A673 (cell line): ENCODE measurements at regions not wholly inside any gene's neighbourhood (a gene's known extent, or its start where the extent isn't known, plus 50 kb on each side); places are given as distances from the start of the nearest gene placed in this dataset.
"Not testable (repeated sequence)": the region's sequence is repeated elsewhere in the genome, so short reads cannot be mapped to it uniquely, and the experiment has no call there.

Experiments used
- BruUV-seq: library from RNA; stranded (reverse); fragments of 400-500 nt; replicated peaks from 2 replicates; lab custom pipeline; 2021; lab: Mats Ljungman, UMichigan
- CTCF ChIA-PET: fragments of 300-600 bp; sonication (Branson Sonifier 250); formaldehyde crosslinking; loops from one replicate; lab custom pipeline; 2022; ENCODE audit warnings: antibody characterized with exemption; lab: Charles Lee
- POLR2A ChIA-PET: fragments of 300-600 bp; sonication (Branson Sonifier 250); formaldehyde crosslinking; loops from one replicate; lab custom pipeline; 2022; ENCODE audit warnings: antibody characterized with exemption; ENCODE audit not compliant: low non-redundant PET; lab: Charles Lee
- DNase-seq: peaks from one replicate; pipeline ENCODE4 v3.0.0-alpha.2; 2015; ENCODE audit warnings: low spot score
- H3K27ac ChIP-seq: fragments of 200-600 bp; sonication (generic); 2 replicates; pipeline ENCODE4 v1.5.1; 2016; ENCODE audit warnings: mixed run types, low read depth, mild to moderate bottlenecking, mixed read lengths, antibody characterized with exemption, low read length; ENCODE audit not compliant: poor library complexity, severe bottlenecking
- H3K27me3 ChIP-seq: fragments of 200-600 bp; sonication (generic); replicated peaks from 2 replicates; pipeline ENCODE4 v1.6.1; 2017; ENCODE audit warnings: mixed run types, low read depth, mild to moderate bottlenecking, mixed read lengths, antibody characterized with exemption, low read length; ENCODE audit not compliant: insufficient read depth, poor library complexity
- H3K36me3 ChIP-seq: fragments of 200-600 bp; sonication (generic); 2 replicates; pipeline ENCODE4 v1.6.1; 2016; ENCODE audit warnings: mixed run types, mild to moderate bottlenecking, mixed read lengths, antibody characterized with exemption, low read length; ENCODE audit not compliant: insufficient read depth, poor library complexity, severe bottlenecking
- H3K4me1 ChIP-seq: fragments of 200-600 bp; sonication (generic); 2 replicates; pipeline ENCODE4 v1.6.1; 2017; ENCODE audit warnings: mixed run types, mild to moderate bottlenecking, mixed read lengths, antibody characterized with exemption, low read length; ENCODE audit not compliant: insufficient read depth, poor library complexity, severe bottlenecking
- H3K4me3 ChIP-seq: fragments of 200-600 bp; sonication (generic); 2 replicates; pipeline ENCODE4 v1.5.1; 2016; ENCODE audit warnings: low read depth, mixed run types, mild to moderate bottlenecking, mixed read lengths, low read length; ENCODE audit not compliant: poor library complexity, severe bottlenecking
- H3K9me3 ChIP-seq: fragments of 200-600 bp; sonication (generic); 2 replicates; pipeline ENCODE4 v1.6.1; 2016; ENCODE audit warnings: mixed run types, low read depth, mild to moderate bottlenecking, mixed read lengths, antibody characterized with exemption, low read length; ENCODE audit not compliant: poor library complexity, severe bottlenecking
- EZH2 ChIP-seq: fragments of 200-600 bp; sonication (generic); IDR thresholded peaks from 2 replicates; pipeline ENCODE4 v1.6.1; 2017; ENCODE audit warnings: borderline replicate concordance, low read depth, mild to moderate bottlenecking, mixed read lengths, antibody characterized with exemption, low read length; ENCODE audit not compliant: poor library complexity, severe bottlenecking
- intact Hi-C: fragments of 100-400 bp; cut with micrococcal nuclease; formaldehyde crosslinking; loops from one replicate; pipeline ENCODE4 v1.10.0; 2022; ENCODE audit not compliant: unreplicated experiment
- TF ChIP-seq, protein P1 (sequence below): fragments of 300-800, 200-600 bp; sonication (generic); conservative IDR thresholded peaks from 2 replicates; pipeline ENCODE4 v1.5.1; 2017; ENCODE audit warnings: low read depth, mild to moderate bottlenecking, antibody characterized with exemption, low read length, moderate library complexity, mixed read lengths

DNA sequence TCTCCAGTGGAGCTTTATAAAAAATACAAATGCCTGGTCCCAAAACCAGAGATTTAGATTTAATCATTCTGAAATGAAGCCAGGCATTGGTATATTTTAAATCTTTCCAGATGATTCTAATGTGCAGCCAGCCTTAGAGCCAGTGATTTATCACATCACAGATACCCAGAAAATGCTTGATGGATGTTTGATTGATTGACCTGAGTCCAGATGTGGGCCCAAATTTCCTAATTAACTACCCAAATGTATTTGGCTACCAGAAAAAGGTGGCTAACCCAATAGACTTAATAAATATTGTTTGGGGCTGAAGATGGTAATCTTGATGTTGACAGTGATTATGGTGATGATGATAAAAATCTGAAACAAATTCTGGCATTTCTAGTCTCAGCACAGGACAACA is 93.1 kb downstream of the ABCC12 start:
- DNase-seq = no peak
- Histone ChIP-seq H3K9me3 (no peaks in the 10 kb centered on the region), H3K36me3 (no peaks in the 10 kb centered on the region), H3K27me3 (peaks cover 6% of the 10 kb centered on the region), H3K4me3 (no peak overlapping the region), H3K4me1 (no peaks in the 10 kb centered on the region), H3K27ac (no peak overlapping the region)
- no peak for TF ChIP-seq EZH2
- TF ChIP-seq, protein P1, sequence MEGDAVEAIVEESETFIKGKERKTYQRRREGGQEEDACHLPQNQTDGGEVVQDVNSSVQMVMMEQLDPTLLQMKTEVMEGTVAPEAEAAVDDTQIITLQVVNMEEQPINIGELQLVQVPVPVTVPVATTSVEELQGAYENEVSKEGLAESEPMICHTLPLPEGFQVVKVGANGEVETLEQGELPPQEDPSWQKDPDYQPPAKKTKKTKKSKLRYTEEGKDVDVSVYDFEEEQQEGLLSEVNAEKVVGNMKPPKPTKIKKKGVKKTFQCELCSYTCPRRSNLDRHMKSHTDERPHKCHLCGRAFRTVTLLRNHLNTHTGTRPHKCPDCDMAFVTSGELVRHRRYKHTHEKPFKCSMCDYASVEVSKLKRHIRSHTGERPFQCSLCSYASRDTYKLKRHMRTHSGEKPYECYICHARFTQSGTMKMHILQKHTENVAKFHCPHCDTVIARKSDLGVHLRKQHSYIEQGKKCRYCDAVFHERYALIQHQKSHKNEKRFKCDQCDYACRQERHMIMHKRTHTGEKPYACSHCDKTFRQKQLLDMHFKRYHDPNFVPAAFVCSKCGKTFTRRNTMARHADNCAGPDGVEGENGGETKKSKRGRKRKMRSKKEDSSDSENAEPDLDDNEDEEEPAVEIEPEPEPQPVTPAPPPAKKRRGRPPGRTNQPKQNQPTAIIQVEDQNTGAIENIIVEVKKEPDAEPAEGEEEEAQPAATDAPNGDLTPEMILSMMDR = no peak
- intact Hi-C loops = no loop called here
- BruUV-seq = no TSS peak
- ChIA-PET POLR2A (no interaction called here), CTCF (no interaction called here)

- Histone ChIP-seq H3K4me3 (no peak overlapping the region), H3K4me1 (no peaks in the 10 kb centered on the region), H3K36me3 (no peaks in the 10 kb centered on the region), H3K9me3 (no peaks in the 10 kb centered on the region), H3K27ac (no peak overlapping the region), H3K27me3 (peaks cover 6% of the 10 kb centered on the region)
- no peak for DNase-seq
- POLR2A ChIA-PET = no interaction called here
- no peak for TF ChIP-seq EZH2
- TF ChIP-seq, protein P1 = no peak
- BruUV-seq = no TSS peak
- intact Hi-C loops = no loop called here
- CTCF ChIA-PET = no interaction called here
These were observed 95.9 kb downstream of the ABCC12 start for GRCh38 chr16:48059936-48060335.

DNA sequence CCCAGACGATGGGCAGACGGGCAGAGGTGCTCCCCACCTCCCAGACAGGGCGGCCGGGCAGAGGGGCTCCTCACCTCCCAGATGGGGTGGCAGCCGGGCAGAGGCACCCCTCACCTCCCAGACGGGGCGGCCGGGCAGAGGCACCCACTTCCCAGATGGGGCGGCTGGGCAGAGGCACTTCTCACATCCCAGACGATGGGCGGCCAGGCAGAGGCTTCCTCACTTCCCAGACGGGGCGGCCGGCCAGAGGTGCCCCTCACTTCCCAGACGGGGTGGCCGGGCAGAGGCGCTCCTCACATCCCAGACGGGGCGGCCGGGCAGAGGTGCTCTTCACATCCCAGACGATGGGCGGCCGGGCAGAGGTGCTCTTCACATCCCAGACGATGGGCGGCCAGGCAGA is 96.6 kb downstream of the ABCC12 start:
- H3K36me3 ChIP-seq, H3K4me1 ChIP-seq, CTCF ChIA-PET, DNase-seq, BruUV-seq, POLR2A ChIA-PET, intact Hi-C loops, H3K27ac ChIP-seq, H3K4me3 ChIP-seq, H3K9me3 ChIP-seq: not testable (repeated sequence)
- peaks cover 13% of the 10 kb centered on the region for H3K27me3 ChIP-seq

DNA sequence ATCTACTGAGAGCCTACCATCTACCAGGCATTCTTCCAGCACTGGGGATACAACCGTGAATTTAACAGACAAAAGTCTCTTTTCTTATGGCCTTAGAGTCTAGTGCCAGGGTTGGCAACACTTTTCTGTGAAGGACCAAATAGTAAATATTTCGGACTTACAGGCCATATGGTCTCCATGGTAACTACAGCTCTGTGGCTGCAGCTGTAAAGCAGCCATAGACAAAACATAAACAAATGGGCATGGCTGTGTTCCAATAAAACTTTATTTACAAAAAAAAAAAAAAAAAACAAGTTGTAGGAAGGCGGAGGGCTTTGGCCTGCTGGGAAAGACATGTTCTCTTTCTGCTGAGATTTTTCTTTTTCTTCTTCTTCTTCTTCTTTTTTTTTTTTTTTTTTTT is 98.7 kb downstream of the ABCC12 start:
- no TSS peak for BruUV-seq
- H3K9me3 ChIP-seq = no peaks in the 10 kb centered on the region
- CTCF ChIA-PET = interaction anchor here (0.6 kb wide), 1 partner anchor 108 kb away, joined by 5 read pairs; no protein-coding TSS in a partner anchor
- H3K36me3 ChIP-seq = no peaks in the 10 kb centered on the region
- peaks cover 31% of the 10 kb centered on the region for H3K27me3 ChIP-seq
- H3K4me1 ChIP-seq = no peaks in the 10 kb centered on the region
- no peak for TF ChIP-seq EZH2
- intact Hi-C loops = no loop called here
- no peak for DNase-seq
- no peak overlapping the region for H3K4me3 ChIP-seq
- POLR2A ChIA-PET = no interaction called here
- no peak overlapping the region for H3K27ac ChIP-seq
